ENCODE measurements at regions not wholly inside any gene's neighbourhood (a gene's known extent, or its start where the extent isn't known, plus 50 kb on each side); places are given as distances from the start of the nearest gene placed in this dataset.

DNA sequence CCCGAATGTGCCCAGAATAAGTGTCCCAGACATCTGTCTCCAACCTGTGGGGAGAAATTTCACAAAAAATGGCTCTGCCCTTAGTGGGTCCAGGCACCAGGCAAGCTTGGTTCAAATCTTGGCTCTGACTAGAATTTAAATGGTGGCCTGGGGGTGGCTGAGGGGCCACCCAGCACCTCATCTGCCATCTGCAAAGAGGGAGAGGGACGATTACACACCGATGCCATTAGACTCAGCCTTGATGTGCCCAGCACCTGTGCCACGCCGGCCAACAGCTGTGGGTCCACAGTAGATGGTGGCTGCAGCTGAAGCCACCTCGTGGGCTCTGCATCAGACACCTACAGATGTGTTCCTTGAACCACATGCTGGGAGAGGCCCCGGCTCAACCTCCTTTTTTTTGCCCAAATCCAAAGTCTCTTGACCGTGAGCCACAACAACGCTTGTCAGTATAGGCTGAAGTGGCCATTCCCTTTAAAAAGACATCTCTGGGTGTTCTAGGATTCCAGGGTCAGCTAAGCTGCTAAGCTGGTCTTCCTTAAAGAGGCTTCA lies 222.0 kb upstream of the RAB6C start:
- H3K4me1 ChIP-seq, result no peaks in the 10 kb centered on the region
- intact Hi-C loops (cut with DNase I), result no loop called here
- peak in 1 of 2 donors; percentile 25 for DNase-seq (ENCODE audit: low spot score in 2 of 2)
- H3K9me3 ChIP-seq, result no peaks in the 10 kb centered on the region
- H3K36me3 ChIP-seq, result no peaks in the 10 kb centered on the region
- no peak overlapping the region for H3K27ac ChIP-seq
- H3K4me3 ChIP-seq, result no peak overlapping the region
- no peaks in the 10 kb centered on the region for H3K27me3 ChIP-seq
- TF ChIP-seq, protein P1, sequence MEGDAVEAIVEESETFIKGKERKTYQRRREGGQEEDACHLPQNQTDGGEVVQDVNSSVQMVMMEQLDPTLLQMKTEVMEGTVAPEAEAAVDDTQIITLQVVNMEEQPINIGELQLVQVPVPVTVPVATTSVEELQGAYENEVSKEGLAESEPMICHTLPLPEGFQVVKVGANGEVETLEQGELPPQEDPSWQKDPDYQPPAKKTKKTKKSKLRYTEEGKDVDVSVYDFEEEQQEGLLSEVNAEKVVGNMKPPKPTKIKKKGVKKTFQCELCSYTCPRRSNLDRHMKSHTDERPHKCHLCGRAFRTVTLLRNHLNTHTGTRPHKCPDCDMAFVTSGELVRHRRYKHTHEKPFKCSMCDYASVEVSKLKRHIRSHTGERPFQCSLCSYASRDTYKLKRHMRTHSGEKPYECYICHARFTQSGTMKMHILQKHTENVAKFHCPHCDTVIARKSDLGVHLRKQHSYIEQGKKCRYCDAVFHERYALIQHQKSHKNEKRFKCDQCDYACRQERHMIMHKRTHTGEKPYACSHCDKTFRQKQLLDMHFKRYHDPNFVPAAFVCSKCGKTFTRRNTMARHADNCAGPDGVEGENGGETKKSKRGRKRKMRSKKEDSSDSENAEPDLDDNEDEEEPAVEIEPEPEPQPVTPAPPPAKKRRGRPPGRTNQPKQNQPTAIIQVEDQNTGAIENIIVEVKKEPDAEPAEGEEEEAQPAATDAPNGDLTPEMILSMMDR (IDR thresholded peaks at IDR 0.05), result no peak

DNA sequence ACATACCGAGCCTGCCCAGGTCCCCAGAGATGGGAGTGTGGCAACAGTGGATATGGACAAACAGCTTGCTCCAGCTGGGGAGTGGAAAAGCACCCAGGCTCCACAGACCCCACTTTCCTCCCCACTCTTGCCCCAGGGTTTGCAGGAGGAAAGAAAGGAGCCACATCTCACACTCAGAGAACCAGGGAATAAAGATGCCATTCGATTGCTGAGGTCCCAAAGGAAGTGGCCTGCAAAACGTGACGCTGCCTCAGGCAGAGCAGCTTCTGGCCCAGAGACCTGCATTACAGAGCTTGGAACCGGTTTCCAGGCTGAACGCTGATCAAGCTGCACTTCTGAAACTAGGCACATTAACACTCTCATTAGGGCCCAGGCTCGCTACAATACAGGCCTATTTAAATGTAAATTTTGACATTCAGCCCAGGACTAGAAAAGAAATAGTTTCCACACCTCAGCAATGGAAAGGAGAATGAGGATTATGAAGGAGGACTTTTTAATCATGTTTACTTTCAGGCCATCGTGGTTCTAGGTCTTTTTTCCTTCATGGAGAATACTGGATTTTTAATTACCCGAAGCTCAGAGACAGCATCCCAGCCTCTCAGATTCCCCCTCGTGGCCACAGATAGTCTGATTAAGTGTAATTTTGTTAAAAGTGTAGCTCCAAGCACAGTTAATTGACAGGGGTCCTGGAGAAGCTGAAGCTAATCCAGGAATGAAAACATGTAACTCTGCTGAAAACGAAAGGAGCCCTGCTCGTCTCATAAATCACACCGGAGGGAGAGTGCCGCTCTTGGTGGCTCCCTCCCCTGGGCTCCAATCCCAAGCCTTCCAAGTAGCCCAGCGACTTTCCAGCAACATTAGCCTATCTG lies 221.3 kb upstream of the RAB6C start:
- TF ChIP-seq, protein P1 (IDR thresholded peaks at IDR 0.05), result no peak

DNA sequence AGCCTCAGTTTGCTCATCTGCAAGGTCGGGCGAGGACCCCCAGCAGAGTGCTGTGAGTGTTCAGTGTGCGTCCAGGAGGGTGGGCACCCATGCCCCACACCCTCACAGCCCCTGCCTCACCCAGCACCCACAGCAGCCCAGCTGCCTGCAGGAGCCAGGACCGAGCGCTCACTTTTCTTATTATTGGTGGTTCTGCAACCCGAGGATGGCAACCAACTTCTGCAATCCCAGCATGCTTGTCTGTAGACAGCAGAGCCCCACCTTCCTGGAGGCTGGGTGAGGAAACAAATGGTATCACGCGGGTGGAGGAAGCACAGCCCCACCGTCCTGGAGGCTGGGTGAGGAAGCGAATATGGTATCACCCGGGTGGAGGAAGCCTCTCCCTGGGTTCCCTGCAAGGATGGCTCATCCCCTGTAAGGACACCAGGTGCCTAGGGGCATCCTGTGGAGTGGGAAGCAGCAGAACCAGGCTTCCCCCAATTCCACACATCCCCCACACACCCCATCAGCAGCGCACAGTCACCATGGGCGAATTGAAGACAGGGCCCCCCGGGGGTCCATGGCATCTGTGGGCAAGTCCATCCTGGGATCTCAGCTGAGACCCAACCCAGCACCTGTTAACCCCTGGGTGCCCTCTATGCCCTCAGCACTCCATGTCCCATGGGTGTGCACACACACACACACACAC lies 220.5 kb upstream of the RAB6C start:
- DNase-seq (ENCODE audit: low spot score in 2 of 2), result peak in 1 of 2 donors; percentile 66
- H3K27me3 ChIP-seq, result no peaks in the 10 kb centered on the region
- no peaks in the 10 kb centered on the region for H3K9me3 ChIP-seq
- H3K36me3 ChIP-seq, result no peaks in the 10 kb centered on the region
- H3K27ac ChIP-seq, result no peak overlapping the region
- H3K4me3 ChIP-seq, result peak overlapping the region; percentile 44 to 56
- H3K4me1 ChIP-seq, result no peaks in the 10 kb centered on the region
- intact Hi-C loops (cut with DNase I), result no loop called here
- TF ChIP-seq, protein P1 (IDR thresholded peaks at IDR 0.05), result no peak

More for the DNA sequence above, 221.3 kb upstream of the RAB6C start:
- Histone ChIP-seq H3K27ac (no peak overlapping the region), H3K27me3 (no peaks in the 10 kb centered on the region), H3K9me3 (no peaks in the 10 kb centered on the region), H3K4me3 (peak overlapping the region; percentile 44 to 56), H3K36me3 (no peaks in the 10 kb centered on the region), H3K4me1 (no peaks in the 10 kb centered on the region)
- peak in 1 of 2 donors; percentile 38 for DNase-seq (ENCODE audit: low spot score in 2 of 2)
- intact Hi-C loops (cut with DNase I), result no loop called here

DNA sequence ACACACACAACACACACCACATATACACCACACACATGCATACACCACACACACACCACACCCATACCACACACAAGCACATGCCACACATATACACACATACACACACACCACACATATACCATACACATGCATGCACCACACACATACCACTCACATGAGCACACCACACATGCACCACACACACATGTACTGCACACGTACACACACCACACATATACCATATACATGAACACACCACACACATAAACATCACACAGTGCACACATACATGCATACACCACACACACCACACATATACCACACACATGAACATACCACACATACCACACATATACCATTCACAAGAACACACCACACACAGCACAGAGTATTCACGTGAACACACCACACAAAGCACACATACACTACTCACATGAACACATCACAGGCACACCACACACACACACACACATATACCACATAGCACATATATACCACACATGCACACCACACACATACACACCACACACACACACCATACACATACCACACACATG lies 219.9 kb upstream of the RAB6C start:
- H3K27me3 ChIP-seq, result no peaks in the 10 kb centered on the region
- intact Hi-C loops (cut with DNase I), result no loop called here
- no peak overlapping the region for H3K4me3 ChIP-seq
- no peaks in the 10 kb centered on the region for H3K36me3 ChIP-seq
- TF ChIP-seq, protein P1 (IDR thresholded peaks at IDR 0.05), result no peak
- H3K4me1 ChIP-seq, result no peaks in the 10 kb centered on the region
- peak in 1 of 2 donors; percentile 38 for DNase-seq (ENCODE audit: low spot score in 2 of 2)
- H3K9me3 ChIP-seq, result no peaks in the 10 kb centered on the region
- H3K27ac ChIP-seq, result no peak overlapping the region

DNA sequence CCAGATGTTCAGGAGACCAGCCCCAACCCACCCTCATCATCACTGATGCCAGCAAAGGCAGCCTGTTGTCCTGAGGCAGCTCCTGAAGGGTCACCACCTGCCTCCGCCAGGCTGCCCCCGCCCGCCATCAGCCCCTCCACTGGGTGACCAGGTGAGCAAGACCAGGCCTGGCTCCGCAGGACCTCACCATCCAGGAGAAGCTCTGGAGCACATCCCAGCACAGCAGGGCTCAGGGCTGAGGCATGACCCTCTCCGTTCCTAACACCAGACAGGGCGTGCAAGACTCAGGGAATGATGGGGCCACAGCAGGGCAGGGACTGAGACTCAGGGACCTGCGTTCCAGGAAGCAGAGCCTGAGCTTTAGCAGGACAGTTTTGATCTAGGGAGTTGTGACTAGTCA lies 218.8 kb upstream of the RAB6C start:
- intact Hi-C loops (cut with DNase I), result no loop called here
- no peaks in the 10 kb centered on the region for H3K36me3 ChIP-seq

More for the DNA sequence above, 218.8 kb upstream of the RAB6C start:
- H3K4me3 ChIP-seq, result no peak overlapping the region
- H3K27ac ChIP-seq, result no peak overlapping the region
- TF ChIP-seq, protein P1 (IDR thresholded peaks at IDR 0.05), result no peak
- H3K27me3 ChIP-seq, result no peaks in the 10 kb centered on the region
- no peak for DNase-seq (ENCODE audit: low spot score in 2 of 2)
- H3K9me3 ChIP-seq, result no peaks in the 10 kb centered on the region
- no peaks in the 10 kb centered on the region for H3K4me1 ChIP-seq
